GM12875 (cell line): ENCODE measurements at regions not wholly inside any gene's neighbourhood (a gene's known extent, or its start where the extent isn't known, plus 50 kb on each side); places are given as distances from the start of the nearest gene placed in this dataset.

Experiments used
- H3K4me3 ChIP-seq: one replicate; pipeline ENCODE4 v1.5.1; 2011; ENCODE audit warnings: low read depth, low read length, control low read depth
- TF ChIP-seq, protein P1 (sequence below): IDR thresholded peaks from 2 replicates; pipeline ENCODE4 v1.5.1; 2011; ENCODE audit warnings: low read depth, mild to moderate bottlenecking, control low read depth, inconsistent platforms, low read length, moderate library complexity, borderline replicate concordance; ENCODE audit not compliant: insufficient read depth

DNA sequence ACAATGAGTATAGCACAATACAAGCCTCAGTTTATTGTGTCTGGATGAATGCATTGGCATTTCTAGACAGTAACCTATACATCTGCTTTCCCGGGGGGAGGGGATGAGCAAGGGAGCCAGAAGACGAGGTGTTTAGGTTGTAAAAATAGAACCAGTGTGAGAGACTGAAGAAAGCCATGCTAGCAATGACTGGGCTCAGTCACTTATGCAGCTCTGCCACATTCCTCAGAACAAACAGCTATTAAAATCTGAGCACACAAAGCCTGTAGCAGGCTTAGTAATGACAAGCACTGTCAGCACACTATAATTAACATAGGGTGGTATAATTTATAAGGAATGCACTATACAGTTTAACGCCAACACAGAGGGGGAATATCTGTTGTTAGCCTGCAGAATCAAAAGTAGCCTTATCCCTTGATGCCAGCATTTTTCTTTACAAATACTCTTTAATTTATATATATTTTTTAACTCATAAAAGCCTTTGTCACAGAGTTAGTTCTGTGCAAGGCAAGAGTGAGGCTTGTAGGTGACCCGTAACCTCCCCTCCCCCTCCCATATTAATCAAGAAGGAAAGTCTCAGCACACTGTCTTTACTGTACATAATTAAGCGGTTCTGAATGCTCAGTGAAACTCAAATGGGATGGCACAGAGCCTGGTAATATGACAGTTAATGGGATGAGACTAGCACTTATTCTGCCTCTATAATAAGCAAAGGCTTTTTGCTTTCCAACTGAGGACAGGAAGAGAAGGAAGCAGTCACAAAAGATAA, 295.4 kb downstream of the CSNK1G3 start:
- H3K4me3 ChIP-seq, result no peak overlapping the region
- TF ChIP-seq, protein P1, sequence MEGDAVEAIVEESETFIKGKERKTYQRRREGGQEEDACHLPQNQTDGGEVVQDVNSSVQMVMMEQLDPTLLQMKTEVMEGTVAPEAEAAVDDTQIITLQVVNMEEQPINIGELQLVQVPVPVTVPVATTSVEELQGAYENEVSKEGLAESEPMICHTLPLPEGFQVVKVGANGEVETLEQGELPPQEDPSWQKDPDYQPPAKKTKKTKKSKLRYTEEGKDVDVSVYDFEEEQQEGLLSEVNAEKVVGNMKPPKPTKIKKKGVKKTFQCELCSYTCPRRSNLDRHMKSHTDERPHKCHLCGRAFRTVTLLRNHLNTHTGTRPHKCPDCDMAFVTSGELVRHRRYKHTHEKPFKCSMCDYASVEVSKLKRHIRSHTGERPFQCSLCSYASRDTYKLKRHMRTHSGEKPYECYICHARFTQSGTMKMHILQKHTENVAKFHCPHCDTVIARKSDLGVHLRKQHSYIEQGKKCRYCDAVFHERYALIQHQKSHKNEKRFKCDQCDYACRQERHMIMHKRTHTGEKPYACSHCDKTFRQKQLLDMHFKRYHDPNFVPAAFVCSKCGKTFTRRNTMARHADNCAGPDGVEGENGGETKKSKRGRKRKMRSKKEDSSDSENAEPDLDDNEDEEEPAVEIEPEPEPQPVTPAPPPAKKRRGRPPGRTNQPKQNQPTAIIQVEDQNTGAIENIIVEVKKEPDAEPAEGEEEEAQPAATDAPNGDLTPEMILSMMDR, result no peak

DNA sequence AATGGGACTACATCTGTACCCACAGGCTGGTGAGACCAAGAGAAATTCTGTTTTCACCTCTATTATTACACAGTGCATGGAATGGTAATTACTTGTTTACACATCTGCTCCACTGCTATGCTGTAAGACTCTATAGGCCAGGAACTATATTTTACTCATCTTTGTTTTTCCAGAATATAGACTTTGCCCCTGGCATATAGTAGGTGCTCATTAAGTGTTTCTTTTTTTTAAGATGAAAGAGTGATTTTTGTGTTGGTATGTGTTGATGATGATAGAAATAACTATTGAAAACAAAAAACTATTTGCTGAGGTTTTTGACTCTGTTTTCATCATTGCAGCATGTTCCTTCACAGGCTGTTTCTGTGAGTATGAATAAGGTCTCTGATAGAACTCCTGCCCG, 294.7 kb downstream of the CSNK1G3 start:
- TF ChIP-seq, protein P1, result no peak
- no peak overlapping the region for H3K4me3 ChIP-seq

DNA sequence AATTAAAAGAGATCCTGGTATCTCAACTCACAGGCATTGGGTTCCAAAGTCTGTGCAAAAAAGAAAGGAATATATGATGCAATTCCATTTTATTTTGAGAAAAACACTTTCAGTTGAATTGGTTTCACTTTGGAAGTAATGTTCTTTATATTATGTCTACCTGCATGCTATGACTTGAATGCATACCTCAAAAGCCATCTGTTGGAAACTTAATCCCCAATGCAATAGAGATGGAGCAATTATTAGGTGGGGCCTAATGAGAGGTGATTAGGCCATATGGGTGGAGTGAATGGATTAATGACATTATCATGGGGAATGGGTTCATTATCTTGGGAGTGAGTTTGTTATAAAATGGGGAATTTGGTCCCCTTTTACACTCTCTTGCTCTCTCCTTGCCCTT, 293.3 kb downstream of the CSNK1G3 start:
- TF ChIP-seq, protein P1, result no peak

DNA sequence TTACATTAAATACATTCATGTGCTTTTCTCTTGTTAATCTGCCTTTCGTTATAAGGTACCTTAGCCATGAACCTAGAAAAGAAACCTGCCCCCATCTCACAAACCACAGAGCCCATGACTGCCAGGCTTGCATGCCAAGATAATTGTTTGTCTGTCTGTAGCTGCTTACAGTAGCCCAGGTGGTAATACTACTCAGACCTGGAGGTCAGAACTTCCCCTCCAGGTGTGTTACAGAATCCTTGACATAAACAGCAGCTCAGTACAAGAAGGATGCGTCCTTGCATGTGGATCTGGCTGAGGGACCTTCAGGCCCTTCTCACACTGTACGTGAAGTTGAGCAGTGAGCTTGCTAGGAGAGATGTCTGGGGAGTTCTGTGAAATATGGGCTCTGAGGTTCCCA, 291.4 kb downstream of the CSNK1G3 start:
- H3K4me3 ChIP-seq, result no peak overlapping the region
- TF ChIP-seq, protein P1, result no peak

More for the DNA sequence above, 293.3 kb downstream of the CSNK1G3 start:
- H3K4me3 ChIP-seq, result no peak overlapping the region

DNA sequence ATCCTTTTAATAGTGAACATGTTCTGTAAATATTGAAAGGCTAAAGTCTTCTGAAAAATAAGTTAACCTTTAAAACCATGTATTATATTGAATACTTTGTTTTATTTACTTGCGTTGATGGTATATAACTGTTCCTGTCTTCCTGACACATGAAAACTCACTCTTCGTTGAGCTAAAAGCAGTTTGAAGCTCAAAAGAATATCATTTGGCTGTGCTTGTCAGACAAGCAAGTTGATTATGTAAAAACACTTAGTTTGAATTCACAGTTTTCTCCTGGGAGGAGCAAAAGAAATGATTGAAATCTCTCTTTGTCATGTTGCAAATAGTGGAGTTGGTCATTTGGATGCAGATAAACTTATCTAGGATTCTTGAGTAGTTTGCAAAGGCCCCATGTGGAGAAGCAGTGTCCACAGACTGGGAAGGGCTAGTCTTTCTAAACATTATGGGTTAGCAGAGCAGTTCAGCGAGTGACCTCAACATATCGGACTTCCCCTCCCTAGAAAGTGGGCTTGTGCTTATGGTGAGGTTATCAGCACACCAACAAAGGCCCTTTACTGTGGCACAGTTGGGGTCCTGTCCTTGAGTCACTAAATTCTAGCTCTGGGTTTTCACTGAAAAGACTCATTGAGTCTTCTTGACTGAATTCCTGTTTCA, 290.4 kb downstream of the CSNK1G3 start:
- no peak overlapping the region for H3K4me3 ChIP-seq
- TF ChIP-seq, protein P1, result no peak

DNA sequence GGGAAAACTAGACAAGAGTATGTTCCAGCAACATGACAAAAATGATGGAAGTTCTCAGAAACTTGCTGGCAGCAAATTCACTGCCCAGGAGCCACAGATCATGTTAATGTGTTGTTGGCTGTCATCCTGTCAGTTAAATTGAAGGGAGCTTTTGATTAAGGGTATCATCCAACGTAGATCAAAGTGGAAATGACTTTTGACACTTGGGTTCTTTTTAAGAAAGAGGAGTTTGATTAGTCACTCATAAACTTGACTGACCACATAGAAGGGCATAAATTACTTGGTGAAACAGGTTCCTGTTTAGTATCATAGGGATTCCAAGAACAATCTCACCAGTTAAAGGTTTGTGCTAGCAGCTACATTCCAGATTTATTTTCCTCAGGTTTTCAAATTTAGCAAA, 288.7 kb downstream of the CSNK1G3 start:
- TF ChIP-seq, protein P1, result no peak
- no peak overlapping the region for H3K4me3 ChIP-seq

DNA sequence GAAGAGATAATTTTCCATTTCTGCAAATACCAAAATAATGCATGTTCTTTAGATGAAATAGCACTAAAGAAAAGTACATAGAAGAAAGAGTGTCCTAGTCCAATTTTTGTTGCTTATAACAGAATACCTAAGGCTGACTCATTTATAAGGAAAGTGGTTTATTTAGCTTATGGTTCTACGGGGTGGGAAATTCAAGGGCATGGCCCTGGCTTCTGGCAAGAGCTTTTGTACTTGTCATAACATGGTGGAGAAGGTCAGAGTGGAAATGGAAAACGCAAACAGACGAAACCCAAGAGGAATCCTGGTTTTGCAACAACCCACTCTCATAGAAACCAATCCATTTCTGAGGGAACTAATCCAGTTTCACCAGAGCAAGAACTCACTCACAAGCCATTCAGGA, 283.7 kb downstream of the CSNK1G3 start:
- no peak overlapping the region for H3K4me3 ChIP-seq
- TF ChIP-seq, protein P1, result no peak
